ENCODE measurements at regions not wholly inside any gene's neighbourhood (a gene's known extent, or its start where the extent isn't known, plus 50 kb on each side); places are given as distances from the start of the nearest gene placed in this dataset.

- TF ChIP-seq CTCF (IDR thresholded peaks at IDR 0.05; ENCODE audit: insufficient read depth, low read depth, low read length) (no peak), EZH2 (IDR thresholded peaks at IDR 0.05; ENCODE audit: insufficient read depth, low read length) (no peak)
These were observed 265.4 kb downstream of the THBS2 start for GRCh38 chr6:168988280-168988679.
